NCI-H146 treated with DMSO at 0.1 percent for 48 hours (cell line): ENCODE measurements at regions not wholly inside any gene's neighbourhood (a gene's known extent, or its start where the extent isn't known, plus 50 kb on each side); places are given as distances from the start of the nearest gene placed in this dataset.
"Not testable (repeated sequence)": the region's sequence is repeated elsewhere in the genome, so short reads cannot be mapped to it uniquely, and the experiment has no call there.

Experiments used
- DNase-seq: peaks from one replicate; lab custom pipeline; 2025; ENCODE audit not compliant: unreplicated experiment; lab: John Stamatoyannopoulos, UW

DNA sequence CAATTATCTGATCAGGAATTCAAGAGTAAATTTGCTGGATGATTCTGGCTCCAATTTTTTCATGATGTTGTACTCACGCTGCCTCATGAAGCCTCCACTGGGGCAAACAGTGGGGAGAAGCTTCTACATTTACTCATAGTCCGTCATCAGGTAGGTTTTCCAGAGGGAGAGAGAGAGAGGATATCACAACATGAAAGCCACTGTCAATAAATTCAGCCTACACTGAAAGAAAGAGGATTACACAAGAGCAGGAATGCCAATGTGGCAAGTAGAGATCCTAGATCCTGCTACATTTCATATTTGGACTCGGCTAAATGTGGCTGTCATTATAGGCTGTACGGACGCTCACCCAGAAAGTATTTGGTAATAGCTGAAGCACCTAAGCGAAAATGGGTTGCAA, 819.9 kb downstream of the BRINP3 start:
- DNase-seq: peak; percentile 32

DNA sequence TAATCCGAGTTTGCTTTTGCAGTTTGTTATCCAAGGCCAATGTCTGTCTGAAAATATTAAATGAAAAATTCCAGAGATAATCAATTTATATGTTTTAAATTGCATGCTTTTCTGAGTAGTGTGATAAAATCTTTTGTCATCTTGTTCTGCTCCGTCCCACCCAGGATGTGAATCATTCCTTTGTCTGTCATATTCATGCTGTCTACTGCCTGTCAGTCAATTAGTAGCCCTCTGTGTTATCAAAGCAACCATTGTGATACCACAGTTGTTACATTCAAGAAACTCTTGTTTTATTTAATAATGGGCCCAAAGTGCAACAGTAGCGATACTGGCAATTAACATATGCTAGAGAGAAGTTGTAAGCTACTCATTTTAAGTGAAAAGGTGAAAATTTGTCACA, 819.3 kb downstream of the BRINP3 start:
- DNase-seq: peak; percentile 16

DNA sequence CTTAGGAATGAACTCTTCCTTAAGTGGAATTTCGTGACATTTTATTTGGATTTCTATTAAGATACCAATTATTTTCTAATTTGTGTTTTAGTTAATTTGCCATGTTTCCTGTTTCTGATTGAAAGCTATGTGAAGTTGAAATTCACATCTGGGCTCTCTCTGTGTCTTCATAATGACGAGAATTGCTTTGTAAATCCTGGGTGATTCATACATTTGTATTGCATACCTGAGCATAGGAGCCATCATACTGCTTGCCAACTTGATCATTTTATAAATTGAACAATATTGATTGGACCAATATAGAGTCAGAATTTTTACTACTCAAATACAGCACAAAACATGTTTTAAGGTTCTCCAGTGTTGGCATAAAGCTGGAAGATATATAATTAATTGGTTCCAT, 817.9 kb downstream of the BRINP3 start:
- no peak for DNase-seq

DNA sequence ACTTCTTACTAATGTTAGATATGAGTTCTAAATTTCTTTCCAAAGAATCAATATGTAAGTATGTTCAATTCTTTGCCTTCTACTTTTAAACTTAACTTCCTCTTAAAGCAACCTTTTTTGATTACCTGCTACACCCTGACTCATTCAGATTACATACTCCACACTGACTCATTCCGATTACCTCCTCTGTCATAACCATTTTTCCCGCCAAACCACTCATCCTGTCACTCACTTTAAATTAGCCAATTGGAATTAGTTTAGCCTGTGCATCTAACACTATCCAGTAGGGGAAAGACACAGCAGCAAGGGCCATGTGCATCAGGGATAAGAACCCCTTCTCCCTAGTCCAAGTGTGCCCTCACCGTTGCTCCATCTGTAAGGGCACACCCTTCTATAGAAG, 815.5 kb downstream of the BRINP3 start:
- DNase-seq: no peak

DNA sequence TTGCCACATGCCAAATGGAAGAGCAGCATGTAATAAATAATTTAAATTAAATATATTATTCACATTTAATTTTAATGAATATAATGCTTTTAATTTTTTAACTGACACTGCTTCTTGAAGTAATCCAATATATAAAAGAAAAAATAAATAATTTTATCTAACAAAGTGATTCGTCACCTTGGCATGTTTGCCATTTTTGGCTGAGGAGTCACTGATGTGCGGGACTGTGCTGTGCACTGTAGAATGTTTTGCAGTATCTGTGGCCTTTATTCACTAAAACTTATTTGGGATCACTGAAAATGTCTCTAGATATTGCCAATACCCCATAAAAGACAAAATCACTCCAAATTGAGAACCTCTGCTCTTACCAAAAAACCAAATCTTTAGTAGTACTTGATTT, 807.8 kb downstream of the BRINP3 start:
- no peak for DNase-seq

DNA sequence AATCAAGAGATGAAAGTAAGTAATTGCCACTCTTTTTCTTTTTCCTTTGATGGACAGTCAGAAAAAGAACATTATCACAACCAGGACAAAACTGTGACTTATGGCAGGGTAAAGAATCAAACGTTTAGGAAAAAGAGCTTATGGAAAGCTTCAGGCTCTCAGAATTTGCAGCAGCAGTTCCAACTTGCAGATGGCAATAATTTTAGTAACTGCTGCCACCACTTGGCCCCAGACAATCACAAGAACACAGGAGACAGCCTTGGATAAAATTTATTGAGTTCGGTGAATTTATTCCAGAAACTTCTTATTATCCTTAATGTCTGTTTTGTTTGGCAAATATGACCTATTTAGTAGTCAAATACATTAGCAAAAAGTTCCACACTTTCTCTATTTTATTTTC, 804.4 kb downstream of the BRINP3 start:
- DNase-seq: no peak

DNA sequence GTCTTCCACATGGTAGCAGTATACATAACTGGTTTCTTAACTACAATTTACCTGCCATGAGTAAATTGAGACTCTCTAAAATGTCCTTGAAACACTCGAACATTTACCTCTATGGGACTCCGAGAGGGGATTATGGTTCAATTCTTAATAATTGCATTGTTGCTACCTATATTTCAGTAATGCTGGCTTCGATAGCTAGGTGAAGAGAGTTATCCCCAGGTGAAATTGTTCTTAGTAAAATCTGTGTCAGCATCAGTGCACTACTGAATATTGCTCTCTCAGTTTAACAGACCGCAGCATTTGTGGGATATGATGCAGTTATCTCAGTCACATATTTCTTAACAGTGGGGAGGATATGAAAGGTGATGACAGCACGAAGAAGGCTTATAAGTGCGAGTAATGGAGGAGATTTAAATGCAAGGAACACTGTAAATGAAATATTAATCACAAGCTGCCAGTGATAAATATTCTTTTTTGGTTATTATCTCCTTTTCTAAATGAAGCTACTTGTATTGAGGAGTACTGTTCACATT, 801.9 kb downstream of the BRINP3 start:
- DNase-seq: no peak

DNA sequence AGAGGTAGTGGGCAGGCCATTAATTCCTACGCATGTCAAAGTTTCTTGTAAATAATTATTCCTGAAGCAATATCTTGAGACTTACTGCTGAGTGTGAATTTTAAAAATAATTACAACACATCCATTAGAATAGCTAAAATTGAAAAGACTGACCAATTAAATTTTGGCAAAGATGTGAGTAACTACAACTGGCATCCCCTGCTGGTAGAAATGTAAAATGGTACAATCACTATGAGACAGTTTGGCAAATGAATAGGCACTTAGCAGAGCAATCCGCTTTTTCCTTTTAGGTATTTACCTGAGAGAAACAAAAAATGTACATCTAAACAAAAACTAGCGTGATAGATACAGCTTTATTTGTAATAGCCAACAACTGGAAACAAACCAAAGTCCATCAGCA, 798.9 kb downstream of the BRINP3 start:
- no peak for DNase-seq

DNA sequence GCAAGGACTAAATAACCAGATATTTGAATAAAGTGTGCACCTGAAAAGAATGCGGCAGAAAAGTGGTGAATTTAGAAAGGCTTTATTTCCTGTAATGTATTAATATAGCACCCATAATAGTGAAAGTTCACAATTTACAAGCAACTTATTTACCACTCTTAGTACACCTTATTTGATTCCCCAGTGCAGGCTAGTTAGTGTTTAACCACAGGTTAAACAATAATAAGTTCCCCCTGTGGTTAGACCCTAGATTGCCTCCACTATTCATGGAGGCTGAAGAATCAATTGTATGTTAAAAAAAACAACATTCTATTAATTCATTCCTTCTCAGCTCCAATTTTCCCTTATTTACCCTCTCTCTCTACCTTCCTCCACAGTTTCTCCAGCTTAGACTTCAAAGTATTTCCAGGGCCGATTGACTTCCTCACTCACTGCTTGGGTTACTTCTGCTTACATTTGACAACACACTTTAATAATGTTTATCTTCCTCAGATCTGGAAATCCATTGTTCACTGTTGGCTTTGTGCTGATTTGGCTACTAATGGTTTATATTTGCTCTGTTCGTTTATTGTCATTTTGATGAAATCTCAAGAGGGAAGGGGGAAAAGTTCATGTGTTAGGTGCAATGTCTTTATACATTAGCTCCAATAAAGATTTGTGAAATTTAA, 796.3 kb downstream of the BRINP3 start:
- DNase-seq: peak; percentile 5

DNA sequence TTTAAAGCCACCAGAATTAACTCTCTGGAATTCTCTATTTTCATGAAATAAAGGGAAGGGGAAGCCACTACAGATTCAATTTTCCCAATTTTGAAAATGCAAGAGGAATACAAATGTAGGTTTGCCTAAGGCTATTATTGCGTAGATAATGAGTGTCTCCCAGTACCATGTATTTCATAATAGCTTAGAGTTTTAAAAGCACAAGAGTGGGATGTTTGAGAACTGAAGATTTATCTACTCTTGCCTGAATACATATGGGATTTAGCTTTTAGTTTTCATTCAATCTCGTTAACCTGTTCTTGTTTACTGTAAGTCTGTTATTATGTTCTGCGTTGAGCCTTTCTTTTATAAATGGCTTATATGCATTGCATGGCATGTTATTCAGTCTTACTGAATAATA, 795.1 kb downstream of the BRINP3 start:
- no peak for DNase-seq

DNA sequence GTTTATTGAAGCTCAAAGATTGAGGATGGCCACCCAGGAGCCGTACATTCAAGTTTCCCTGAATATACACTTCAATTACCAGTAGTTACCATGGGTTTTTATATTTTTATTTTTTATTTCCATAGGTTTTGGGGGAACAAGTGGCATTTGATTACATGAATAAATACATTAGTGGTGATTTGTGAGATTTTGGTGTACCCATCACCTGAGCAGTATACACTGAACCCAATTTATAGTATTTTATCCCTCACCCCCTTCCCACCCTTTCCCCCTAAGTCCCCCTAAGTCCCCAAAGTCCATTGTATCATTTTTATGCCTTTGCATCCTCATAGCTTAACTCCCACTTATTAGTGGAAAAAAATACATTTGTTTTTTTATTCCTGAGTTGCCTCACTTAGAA, 791.4 kb downstream of the BRINP3 start:
- DNase-seq: no peak

DNA sequence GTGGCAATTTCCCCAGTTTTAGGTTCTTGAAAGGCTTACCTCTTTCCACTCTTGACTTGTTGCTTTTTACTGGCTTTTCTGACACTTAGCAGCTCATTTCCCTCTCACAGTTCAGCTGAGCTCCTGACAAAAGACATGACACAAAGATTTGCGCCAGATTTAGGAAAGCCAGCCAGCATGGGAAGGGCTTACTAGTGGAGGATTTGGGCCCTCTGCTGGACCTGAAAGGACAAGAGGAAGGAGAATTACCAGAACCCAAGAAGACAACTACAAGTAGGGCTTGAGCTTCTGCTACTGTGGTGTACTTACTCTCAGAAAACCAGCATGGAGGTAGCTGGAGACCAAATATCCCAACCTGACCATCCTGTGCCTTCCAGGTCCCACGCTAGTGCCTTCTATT, 784.5 kb downstream of the BRINP3 start:
- DNase-seq: no peak

DNA sequence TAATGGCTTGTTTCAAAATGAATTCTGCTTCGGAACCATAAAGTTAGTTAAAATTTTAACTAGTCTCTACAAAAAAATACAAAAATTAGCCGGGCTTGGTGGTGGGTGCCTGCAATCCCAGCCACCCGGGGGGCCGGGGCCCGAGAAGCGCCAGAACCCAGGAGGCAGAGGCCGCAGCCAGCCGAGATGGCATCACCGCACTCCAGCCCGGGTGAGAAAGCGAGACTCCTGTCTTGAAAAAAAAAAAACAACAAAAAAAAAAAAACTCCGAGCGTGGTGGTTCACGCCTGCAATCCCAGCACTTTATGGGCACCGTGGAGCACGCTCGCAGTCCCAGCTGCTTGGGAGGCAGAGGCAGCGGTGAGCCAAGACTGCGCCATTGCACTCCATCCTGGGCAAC, 781.4 kb downstream of the BRINP3 start:
- no peak for DNase-seq

DNA sequence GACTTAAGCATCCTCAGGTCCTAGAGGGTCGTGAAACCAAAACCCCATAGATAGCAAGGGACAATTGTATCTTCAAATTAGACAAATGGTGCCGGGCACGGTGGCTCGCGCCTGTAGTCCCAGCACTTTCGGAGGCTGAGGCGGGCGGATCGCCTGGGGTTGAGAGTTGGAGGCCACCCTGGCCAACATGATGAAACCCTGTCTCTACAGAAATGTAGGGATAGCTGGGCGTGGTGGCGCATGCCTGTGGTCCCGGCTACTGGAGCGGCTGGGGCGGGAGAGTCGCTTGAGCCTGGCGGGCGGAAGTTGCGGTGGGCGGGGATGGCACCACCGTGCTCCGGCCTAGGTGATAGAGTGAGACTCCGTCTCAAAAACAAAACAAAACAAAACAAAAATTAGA, 780.6 kb downstream of the BRINP3 start:
- DNase-seq: no peak

DNA sequence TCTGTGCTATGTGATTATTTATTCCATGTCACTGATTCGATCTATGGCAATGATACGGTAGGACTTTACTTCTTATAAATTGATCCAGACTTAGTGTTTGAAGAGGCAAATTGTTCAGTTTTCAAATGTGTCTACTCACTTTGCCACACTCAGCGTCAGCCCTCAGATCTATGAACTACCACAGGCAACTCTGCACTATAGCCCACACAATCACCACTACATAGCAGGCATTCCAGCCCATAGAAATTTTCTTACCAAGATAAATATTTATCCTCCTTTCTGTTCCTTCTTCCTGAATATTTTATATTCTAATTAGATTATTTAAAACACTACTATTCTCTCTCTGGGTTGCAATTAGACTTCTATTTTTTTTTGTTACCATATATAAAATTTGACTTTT, 776.1 kb downstream of the BRINP3 start:
- DNase-seq: no peak

DNA sequence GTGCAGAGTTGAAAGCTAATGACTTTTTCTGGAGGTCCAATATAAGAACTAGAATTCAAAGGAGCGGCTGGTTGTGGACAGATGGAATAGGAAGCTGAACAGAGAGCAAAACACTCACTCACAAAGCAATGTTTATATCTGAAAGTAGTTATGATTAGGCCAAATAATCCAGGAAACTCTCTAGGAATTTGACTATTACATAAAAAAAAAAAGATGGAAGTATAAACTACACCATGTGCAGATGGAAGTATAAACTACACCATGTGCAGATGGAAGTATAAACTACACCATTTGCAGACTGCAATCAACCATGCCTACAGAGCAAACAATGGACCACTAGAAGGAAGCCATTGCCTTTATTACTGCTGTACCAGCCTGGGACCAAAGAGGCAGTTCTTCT, 771.1 kb downstream of the BRINP3 start:
- no peak for DNase-seq

DNA sequence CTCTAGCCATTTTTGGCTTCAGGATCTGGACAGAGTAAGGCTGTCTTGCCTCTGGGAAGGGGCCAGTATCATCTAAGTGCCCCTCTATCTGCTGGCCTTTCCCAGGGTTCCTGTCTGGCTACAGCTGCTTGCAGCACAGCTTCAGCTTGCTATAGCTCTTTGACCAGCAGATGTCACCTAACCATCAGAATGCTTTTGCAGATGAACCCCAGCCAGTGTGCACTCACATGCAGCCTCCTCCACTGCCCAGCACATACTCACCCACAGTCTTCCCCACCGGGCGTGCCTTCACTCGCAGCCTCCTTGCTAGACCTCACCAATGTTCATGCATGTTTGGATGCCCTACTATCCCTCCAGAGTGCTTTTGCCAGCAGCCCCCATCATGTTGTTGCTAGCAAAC, 769.0 kb downstream of the BRINP3 start:
- no peak for DNase-seq

DNA sequence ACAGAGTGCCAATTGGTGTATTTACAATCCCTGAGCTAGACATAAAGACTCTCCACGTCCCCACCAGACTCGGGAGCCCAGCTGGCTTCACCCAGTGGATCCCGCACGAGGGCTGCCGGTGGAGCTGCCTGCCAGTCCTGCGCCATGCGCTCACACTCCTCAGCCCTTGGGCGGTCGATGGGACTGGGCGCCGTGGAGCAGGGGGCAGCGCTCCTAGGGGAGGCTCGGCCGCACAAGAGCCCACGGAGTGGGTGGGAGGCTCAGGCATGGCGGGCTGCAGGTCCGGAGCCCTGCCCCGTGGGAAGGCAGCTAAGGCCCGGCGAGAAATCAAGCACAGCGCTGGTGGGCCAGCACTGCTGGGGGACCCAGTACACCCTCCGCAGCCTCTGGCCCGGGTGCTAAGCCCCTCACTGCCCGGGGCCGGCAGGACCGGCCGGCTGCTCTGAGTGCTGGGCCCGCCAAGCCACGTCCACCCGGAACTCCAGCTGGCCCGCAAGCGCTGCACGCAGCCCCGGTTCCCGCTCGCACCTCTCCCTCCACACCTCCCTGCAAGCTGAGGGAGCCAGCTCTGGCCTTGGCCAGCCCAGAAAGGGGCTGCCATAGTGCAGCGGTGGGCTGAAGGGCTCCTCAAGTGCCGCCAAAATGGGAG, 759.4 kb downstream of the BRINP3 start:
- DNase-seq: not testable (repeated sequence)

DNA sequence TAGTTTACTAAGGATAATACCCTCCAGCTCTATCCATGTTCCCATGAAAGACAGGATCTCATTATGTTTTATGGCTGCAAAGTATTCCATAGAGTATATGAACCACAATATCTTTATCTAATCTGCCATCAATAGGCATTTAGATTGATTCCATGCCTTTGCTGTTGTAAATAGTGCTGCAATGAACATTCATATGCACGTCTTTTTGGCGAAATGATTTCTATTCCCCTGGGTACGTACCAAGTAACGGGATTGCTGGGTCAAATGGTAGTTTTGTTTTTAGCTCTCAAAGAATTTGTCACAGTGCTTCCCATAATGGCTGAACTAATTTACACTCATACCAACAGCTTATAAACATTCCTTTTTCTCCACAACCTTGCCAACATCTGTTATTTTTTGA, 750.9 kb downstream of the BRINP3 start:
- DNase-seq: no peak

DNA sequence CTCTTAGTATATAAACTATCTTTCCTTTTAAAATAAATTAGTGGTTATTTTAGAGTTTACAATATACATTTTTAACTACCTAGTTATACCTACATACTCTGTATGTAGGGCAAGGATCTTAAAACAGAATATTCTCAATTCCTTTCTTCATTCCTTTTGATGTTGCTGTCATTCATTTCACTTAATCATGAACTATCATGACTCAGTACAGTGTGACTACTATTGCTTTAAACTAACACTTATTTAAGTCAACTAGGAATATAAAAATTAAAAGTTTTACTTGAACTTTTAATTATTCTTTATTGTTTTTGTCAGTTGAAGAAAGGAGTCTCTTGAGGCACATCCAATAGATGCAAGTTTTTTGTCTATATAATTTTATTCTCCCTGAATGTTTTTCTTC, 726.4 kb downstream of the BRINP3 start:
- DNase-seq: no peak

DNA sequence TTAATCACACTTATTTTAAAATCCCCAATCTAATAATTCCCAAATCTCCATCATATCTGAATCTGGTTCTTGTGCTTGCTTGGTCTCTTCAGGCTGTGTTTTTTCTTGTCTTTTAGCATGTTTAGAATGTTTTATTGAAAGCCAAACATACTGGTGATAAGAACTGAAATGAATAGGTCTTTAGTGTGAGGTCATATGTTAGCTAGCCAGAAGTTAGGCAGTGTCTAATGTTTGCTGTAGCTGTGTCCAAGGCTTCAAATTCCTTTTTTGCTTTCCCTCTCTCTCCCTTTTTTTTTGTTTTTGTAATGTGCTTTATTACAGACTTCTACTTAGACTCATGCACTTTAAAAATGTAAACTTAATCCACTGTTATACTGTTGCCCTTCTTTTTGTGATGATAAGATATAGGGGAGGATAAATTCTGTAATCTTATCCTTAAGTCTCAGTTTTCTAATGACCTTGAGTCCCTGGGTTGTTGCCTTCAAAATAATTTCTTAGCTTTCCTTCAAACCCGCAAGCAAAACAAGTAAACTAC, 725.1 kb downstream of the BRINP3 start:
- no peak for DNase-seq

DNA sequence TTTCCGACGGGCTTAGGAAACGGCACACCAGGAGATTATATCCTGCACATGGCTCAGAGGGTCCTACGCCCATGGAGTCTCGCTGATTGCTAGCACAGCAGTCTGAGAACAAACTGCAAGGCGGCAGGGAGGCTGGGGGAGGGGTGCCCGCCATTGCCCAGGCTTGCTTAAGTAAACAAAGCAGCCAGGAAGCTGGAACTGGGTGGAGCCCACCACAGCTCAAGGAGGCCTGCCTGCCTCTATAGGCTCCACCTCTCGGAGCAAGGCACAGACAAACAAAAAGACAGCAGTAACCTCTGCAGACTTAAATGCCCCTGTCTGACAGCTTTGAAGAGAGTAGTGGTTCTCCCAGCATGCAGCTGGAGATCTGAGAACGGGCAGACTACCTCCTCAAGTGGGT, 722.6 kb downstream of the BRINP3 start:
- DNase-seq: not testable (repeated sequence)
